ENCODE measurements at regions not wholly inside any gene's neighbourhood (a gene's known extent, or its start where the extent isn't known, plus 50 kb on each side); places are given as distances from the start of the nearest gene placed in this dataset.
"Not testable (repeated sequence)": the region's sequence is repeated elsewhere in the genome, so short reads cannot be mapped to it uniquely, and the experiment has no call there.

- no peak for DNase-seq (ENCODE audit: low read depth)
Measured at GRCh38 chr11:81578571-81578970, 1155.1 kb downstream of the FAM181B start.

DNA sequence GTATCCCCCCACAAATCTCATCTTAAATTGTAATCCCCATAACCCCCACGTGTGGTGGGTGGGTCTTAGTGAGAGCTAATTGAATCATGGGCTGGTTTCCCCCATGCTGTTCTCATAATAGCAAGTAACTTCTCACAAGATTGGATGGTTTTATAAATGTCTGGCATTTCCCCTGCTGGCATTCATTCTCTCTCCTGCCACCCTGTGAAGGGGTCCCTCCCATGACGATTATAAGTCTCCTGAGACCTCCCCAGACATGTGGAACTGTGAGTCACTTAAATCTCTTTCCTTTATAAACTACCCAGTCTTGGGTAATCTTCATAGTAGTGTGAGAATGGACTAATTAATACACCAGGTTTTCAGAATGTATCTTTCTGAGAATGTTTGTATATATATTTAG is 1159.4 kb downstream of the FAM181B start:
- DNase-seq (ENCODE audit: low read depth): no peak

- DNase-seq (ENCODE audit: low read depth): no peak
Measured at GRCh38 chr11:81573367-81573766, 1160.3 kb downstream of the FAM181B start.

DNA sequence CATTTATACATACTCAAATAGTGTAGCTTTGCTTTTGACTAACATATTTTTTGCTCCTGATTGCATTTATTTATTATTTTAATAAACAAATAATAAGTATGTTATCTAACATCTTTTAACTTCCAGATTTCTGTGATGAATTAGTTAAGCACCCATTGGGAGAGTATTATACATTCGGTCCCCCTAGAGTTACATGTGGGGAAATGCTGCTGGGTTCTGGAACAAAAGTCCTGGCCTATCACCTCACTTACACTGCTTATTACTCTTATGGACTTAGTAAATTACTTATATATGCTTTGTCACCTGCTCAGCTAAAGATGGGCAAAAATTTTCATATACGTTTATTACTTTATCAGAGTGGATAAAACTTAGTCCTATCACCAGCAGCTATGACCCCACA is 1163.0 kb downstream of the FAM181B start:
- DNase-seq (ENCODE audit: low read depth): no peak

DNA sequence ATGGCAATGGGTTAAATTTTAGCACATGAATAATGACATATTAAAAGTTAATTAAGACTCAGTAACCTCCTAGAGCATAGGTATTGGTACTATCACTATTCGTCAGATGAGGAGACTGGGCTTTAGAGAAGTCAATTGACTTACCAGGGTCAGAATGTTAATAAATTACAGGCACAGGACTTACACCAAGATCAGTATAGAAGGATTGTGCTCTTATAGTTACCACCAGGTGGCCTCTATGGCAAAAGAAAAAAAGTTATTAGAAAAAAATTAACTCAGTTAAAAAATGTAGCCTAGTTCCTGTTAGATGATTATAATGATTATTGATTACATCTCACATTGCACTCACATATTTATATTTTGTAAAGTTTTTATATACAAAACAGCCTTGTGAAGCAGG is 1163.7 kb downstream of the FAM181B start:
- no peak for DNase-seq (ENCODE audit: low read depth)

GRCh38 chr11:81568918-81569317 is 1164.7 kb downstream of the FAM181B start:
- no peak for DNase-seq (ENCODE audit: low read depth)

GRCh38 chr11:81548123-81548522 is 1185.5 kb downstream of the FAM181B start:
- DNase-seq (ENCODE audit: low read depth): no peak

DNA sequence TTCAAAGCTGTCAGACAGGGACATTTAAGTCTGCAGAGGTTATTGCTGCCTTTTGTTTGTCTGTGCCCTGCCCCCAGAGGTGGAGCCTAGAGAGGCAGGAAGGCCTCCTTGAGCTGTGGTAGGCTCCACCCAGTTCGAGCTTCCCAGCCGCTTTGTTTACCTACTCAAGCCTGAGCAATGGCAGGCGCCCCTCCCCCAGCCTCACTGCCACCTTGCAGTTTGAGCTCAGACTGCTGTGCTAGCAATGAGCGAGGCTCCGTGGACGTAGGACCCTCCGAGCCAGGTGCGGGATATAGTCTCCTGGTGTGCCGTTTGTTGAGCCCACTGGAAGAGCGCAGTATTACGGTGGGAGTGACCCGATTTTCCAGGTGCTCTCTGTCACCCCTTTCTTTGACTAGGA is 1193.9 kb downstream of the FAM181B start:
- not testable (repeated sequence) for DNase-seq (ENCODE audit: low read depth)

DNA sequence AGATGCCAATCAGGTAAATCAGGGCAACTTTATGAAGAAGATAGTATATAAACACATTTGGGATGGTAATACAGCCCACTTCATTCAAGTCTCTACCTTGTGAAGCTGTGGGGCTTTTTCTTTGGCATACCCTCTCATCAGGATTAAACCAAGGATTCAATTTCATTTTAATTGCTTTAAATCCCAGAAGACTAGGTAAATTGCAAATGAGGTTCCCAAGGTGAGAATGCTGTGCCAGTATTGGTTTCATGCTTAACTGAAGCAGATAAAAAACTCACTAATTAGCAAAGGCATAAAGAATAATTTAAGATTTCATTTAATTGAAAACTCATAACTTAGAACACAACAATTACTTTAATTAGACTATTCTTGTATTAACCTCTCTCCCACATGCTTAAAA is 1218.1 kb downstream of the FAM181B start:
- no peak for DNase-seq (ENCODE audit: low read depth)

DNA sequence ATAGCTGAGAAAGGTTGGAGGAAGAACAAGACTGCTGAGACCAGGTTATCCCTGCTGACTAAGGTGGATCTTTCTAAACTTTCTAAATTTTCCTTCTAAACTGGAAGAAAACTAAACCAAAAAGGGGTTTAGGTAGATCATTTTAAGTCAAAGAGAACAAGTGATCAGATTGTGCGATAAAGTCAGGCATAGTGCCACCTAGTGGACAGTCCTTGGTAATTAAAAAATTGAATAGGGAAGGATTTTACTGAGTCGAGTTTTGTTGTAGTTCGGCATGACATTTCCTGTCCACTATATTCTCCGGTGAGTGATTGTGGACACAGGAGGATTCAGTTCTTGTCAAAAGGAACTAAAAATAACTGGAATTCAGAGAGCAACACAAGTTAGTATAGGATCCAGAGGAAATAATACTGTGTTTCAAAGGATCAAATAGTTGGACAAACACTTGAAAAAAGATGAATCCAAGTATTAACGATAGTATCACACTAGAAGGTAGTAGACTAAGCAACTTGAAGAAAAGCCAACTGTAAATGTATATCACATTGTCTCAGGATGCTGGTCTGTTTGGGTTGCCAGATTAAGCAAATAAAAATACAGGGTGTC is 1236.4 kb downstream of the FAM181B start:
- peak; percentile 4 for DNase-seq (ENCODE audit: low read depth)

DNA sequence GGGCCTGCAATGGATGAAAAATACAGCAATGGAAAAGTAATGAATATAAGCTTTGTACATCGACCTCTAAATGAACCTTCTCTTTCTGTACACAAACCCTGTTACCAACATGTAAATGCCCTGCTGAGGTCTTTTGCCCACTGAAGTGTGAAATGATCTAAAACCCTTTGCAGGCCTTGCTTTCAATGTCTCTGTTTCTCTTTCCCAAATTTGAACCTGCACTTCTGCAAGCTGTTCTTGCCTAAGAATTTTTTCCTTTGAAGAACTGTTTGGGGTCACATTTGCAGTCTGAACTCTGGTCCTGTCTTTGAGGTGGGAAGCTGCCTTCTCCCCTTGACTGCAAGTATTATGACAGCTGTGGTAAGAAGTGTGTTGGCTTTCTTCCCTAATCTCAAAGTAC is 1237.1 kb downstream of the FAM181B start:
- no peak for DNase-seq (ENCODE audit: low read depth)

GRCh38 chr11:81495699-81496292 is 1237.9 kb downstream of the FAM181B start:
- no peak for DNase-seq (ENCODE audit: low read depth)

DNA sequence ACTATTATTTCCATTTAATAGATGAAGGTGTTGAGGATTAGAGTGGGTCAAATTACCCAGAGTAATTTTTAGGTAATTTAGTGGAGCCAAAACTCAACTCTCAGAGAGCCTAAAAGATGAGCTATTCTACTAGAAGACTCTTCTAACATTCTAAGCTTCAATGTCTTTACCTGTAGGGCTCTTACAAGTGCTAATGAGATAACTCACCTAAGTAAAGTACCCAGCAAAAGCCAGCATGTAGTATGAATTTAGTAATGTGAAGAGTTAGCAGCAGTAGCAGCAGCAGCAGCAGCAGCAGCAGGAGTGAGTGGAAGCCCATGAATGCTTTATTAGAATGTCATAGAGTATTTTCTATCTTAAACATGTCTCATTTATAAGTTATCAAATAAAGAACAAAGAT is 1239.2 kb downstream of the FAM181B start:
- DNase-seq (ENCODE audit: low read depth): no peak

DNA sequence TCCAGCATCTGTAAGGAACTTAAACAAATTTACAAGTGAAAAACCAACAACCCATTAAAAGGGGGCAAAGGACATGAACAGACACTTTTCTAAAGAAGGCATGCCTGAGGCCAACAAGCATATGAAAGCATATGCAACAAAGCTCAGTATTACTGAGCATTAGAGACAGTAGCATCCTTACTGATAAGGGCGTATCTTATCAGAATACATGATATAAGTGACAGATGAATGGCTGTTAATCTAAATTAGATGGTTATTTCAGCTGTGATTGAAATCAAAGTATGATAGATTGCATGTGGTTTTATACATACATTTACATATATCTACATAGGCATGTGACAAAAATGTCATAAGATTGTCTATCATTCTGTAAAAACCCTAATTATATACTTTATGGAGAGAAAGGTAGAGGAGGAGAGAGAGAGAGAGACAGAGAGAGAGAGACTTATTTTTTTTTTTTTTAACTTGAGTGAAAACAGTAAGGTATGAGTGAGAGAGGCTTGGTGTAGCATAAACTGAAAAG is 1240.7 kb downstream of the FAM181B start:
- no peak for DNase-seq (ENCODE audit: low read depth)

DNA sequence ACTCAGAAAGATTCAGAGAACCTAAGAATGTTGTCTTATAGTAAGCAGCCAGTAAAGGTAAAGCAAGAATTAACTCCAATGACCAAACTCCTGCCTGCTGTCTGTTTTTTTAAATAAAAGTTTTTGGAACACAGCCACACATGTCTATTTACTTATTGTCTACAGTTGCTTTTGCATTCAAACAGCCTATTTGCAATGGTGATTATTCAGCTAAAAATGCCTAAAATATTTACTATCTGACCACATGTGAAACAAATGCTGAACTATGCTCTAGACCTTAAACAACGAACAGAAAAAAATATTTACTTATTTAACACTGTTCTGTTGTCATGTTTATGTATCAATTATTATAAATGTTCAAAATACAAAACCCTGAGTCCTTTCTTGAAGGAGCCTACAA is 1246.6 kb downstream of the FAM181B start:
- DNase-seq (ENCODE audit: low read depth): no peak

DNA sequence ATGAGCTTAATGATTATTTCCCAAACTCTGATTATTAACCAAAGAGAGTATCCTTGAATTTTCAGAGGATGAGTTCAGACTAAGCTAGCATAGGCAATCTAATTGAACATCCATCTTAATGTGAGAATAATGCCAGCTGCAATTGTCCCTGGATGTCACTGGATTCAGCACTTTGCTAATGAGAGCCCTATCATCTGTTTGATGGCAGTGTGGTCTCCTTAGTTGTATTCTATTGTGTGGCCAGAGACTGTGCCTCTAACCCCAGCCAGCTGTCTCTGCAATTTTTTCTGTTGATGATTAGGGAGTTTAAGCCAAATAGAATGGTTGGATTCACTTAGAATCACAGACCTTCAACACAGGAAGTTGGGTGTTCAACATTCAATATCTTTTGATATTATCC is 1249.5 kb downstream of the FAM181B start:
- no peak for DNase-seq (ENCODE audit: low read depth)

DNA sequence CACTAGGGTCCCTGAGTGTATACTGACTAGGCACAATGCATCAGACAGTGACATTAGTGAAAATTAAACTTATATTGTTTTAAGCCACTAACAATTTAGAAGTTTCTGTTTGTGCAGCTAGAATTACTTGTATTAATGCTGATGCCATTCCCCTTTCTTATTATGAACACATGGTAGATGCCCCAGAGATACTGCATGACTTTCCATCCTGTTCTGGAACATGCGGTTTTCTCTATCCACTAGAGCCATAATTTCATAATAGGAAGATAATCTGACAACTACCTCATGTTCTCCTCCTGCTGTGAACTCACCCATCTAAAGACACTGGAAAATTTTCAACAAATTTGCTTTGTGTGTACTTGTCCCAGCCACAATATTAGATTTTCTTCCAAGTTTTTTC is 1256.4 kb downstream of the FAM181B start:
- no peak for DNase-seq (ENCODE audit: low read depth)

DNA sequence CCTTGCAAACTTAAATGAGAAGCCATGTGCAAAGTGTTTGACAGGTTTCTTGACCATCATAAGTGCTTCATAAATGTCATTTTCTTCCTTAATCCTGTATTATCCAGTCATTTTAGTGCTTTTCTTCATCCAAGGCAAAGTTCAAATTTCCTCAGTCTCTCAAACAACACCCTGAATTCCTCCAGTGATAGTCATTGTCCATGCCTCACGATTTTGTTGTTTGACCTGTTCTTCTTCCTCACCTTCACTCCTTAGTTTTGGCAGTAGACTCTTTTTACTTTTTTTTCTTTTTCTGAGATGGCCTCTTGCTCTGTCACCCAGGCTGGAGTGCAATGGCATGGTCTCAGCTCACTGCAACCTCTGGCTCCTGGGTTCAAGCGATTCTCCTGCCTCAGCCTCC is 1257.3 kb downstream of the FAM181B start:
- DNase-seq (ENCODE audit: low read depth): no peak

GRCh38 chr11:81472646-81473045 is 1261.0 kb downstream of the FAM181B start:
- no peak for DNase-seq (ENCODE audit: low read depth)

GRCh38 chr11:81470446-81470845 is 1263.2 kb downstream of the FAM181B start:
- DNase-seq (ENCODE audit: low read depth): no peak

DNA sequence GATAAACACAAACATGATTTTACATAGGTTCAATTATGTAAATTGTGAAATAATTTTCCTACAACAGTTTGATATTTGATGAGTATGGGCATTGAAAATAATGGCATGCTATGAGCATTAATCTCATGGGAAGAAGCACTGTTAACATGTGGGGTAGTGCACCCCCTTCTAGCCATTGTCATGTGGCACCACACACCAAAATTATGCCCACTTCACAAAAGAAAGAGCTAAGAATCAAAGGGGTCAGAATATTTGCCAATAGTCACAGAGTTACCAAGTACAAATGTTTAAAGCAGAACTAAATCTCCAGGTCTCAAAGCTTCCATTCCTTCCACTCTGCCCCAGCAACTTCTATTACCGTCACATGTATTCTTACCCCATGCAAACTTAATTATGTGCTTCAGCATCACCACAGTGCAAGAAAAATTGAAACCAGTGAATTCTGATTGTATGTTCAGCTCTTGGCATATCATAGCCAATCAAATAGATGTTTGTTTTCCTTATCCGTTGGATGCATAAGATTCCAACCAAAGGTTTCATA is 1273.8 kb downstream of the FAM181B start:
- no peak for DNase-seq (ENCODE audit: low read depth)

DNA sequence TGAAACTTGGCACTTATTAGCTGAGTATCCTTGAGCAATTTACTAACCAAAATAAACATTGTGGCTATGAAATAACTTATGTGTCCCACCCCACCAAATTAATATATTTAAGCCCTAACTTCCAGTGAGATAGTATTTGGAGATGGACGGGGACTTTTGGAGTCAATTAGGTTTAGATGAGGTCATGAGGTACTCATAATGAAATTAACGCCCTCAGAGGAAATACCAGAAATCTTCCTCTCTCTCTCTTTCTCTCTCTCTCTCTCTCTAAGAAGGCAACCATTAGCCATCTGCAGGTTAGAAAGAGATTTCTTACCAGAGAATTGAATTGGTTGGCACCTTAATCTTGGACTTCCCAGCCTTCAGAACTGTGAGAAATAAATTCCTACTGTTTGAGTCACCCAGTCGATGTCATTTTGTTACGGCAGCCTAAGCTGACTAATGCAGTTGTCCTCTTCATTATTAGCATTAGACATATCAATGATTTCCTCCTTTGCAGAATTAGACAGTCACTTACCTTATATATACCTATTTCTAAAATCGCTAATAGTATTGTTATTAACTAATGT is 1284.0 kb downstream of the FAM181B start:
- no peak for DNase-seq (ENCODE audit: low read depth)

GRCh38 chr11:81444297-81444696 is 1289.4 kb downstream of the FAM181B start:
- no peak for DNase-seq (ENCODE audit: low read depth)
